Activated CD4-positive, CD25-positive, alpha-beta regulatory T cell treated with anti-CD3 and anti-CD28 coated beads, Interleukin-2, amount 50 U/mL, for 24 hours (primary cell): ENCODE measurements at regions not wholly inside any gene's neighbourhood (a gene's known extent, or its start where the extent isn't known, plus 50 kb on each side); places are given as distances from the start of the nearest gene placed in this dataset.
"Not testable (repeated sequence)": the region's sequence is repeated elsewhere in the genome, so short reads cannot be mapped to it uniquely, and the experiment has no call there.

ENCODE experiments used
- ATAC-seq, 2 donors: fragments of 150-1000 bp; cut with Tn5 transposase; one replicate each; pipeline ENCODE4 v1.10.0; 2021; ENCODE audit warnings: mild to moderate bottlenecking in 1 of 2, moderate library complexity in 1 of 2

GRCh38 chr11:97909614-97910399 lies 1110.9 kb upstream of the CNTN5 start:
- no peak for ATAC-seq

- no peak for ATAC-seq
These were observed 1108.1 kb upstream of the CNTN5 start for GRCh38 chr11:97912629-97913028.

GRCh38 chr11:97922933-97923332 lies 1097.8 kb upstream of the CNTN5 start:
- not testable (repeated sequence) for ATAC-seq

GRCh38 chr11:97934572-97935208 lies 1086.1 kb upstream of the CNTN5 start:
- no peak for ATAC-seq

GRCh38 chr11:97937501-97937900 lies 1083.2 kb upstream of the CNTN5 start:
- no peak for ATAC-seq

GRCh38 chr11:97938789-97939188 lies 1082.0 kb upstream of the CNTN5 start:
- no peak for ATAC-seq

- no peak for ATAC-seq
These were observed 1077.3 kb upstream of the CNTN5 start for GRCh38 chr11:97943493-97943892.

GRCh38 chr11:97948793-97949192 lies 1072.0 kb upstream of the CNTN5 start:
- ATAC-seq: no peak

GRCh38 chr11:97955595-97955994 lies 1065.2 kb upstream of the CNTN5 start:
- ATAC-seq: no peak

- ATAC-seq: no peak
These were observed 1063.8 kb upstream of the CNTN5 start for GRCh38 chr11:97956904-97957303.

GRCh38 chr11:97961431-97961830 lies 1059.3 kb upstream of the CNTN5 start:
- ATAC-seq: no peak

- ATAC-seq: no peak
These were observed 1058.0 kb upstream of the CNTN5 start for GRCh38 chr11:97962758-97963157.

- no peak for ATAC-seq
These were observed 1057.0 kb upstream of the CNTN5 start for GRCh38 chr11:97963528-97964331.

GRCh38 chr11:97964332-97965004 lies 1056.3 kb upstream of the CNTN5 start:
- ATAC-seq: no peak

GRCh38 chr11:97965849-97966646 lies 1054.7 kb upstream of the CNTN5 start:
- no peak for ATAC-seq

GRCh38 chr11:97966901-97967300 lies 1053.8 kb upstream of the CNTN5 start:
- ATAC-seq: no peak

- ATAC-seq: no peak
These were observed 1052.7 kb upstream of the CNTN5 start for GRCh38 chr11:97968071-97968470.

- ATAC-seq: no peak
These were observed 1048.0 kb upstream of the CNTN5 start for GRCh38 chr11:97972731-97973130.

GRCh38 chr11:97973352-97973857 lies 1047.3 kb upstream of the CNTN5 start:
- no peak for ATAC-seq

GRCh38 chr11:97974798-97975498 lies 1045.8 kb upstream of the CNTN5 start:
- no peak for ATAC-seq

- ATAC-seq: no peak
These were observed 1043.0 kb upstream of the CNTN5 start for GRCh38 chr11:97977726-97978125.
